ENCODE measurements at regions not wholly inside any gene's neighbourhood (a gene's known extent, or its start where the extent isn't known, plus 50 kb on each side); places are given as distances from the start of the nearest gene placed in this dataset.

DNA sequence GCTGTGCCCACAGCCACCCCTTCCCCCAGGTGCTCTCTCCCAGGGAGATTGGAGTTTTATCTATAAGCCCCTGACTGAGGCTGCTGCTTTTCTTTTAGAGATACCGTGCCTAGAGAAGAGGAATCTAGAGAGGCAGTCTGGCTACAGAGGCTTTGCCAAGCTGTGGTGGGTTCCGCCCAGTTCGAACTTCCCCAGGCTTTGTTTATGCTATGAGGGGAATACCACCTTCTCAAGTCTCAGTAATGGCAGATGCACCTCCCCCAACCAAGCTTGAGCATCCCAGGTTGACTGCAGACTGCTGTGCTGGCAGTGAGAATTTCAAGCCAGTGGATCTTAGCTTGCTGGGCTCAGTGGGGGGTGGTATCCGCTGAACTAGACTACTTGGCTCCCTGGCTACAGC is 157.4 kb downstream of the CAAP1 start:
- TF ChIP-seq, protein P1, sequence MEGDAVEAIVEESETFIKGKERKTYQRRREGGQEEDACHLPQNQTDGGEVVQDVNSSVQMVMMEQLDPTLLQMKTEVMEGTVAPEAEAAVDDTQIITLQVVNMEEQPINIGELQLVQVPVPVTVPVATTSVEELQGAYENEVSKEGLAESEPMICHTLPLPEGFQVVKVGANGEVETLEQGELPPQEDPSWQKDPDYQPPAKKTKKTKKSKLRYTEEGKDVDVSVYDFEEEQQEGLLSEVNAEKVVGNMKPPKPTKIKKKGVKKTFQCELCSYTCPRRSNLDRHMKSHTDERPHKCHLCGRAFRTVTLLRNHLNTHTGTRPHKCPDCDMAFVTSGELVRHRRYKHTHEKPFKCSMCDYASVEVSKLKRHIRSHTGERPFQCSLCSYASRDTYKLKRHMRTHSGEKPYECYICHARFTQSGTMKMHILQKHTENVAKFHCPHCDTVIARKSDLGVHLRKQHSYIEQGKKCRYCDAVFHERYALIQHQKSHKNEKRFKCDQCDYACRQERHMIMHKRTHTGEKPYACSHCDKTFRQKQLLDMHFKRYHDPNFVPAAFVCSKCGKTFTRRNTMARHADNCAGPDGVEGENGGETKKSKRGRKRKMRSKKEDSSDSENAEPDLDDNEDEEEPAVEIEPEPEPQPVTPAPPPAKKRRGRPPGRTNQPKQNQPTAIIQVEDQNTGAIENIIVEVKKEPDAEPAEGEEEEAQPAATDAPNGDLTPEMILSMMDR (IDR thresholded peaks at IDR 0.05) = no peak
- TF ChIP-seq EP300 (IDR thresholded peaks at IDR 0.05) = no peak
